Keratinocyte (primary cell): ENCODE measurements at regions not wholly inside any gene's neighbourhood (a gene's known extent, or its start where the extent isn't known, plus 50 kb on each side); places are given as distances from the start of the nearest gene placed in this dataset.
"Not testable (repeated sequence)": the region's sequence is repeated elsewhere in the genome, so short reads cannot be mapped to it uniquely, and the experiment has no call there.

Experiments
- DNase-seq: peaks from one replicate; pipeline ENCODE4 v3.0.0-alpha.2; 2011; ENCODE audit warnings: low read depth, missing footprints, low spot score
- FAIRE-seq: peaks from 2 replicates; lab custom pipeline; 2011; peaks lifted over from hg19 to GRCh38; lab: Jason Lieb, UNC
- H2AFZ ChIP-seq: 2 replicates; pipeline ENCODE4 v1.6.0; 2012; ENCODE audit warnings: low read length, control low read depth, inconsistent platforms; ENCODE audit not compliant: control insufficient read depth
- H3K27ac ChIP-seq: 2 replicates; pipeline ENCODE4 v1.5.1; 2011; ENCODE audit warnings: low read length; ENCODE audit not compliant: control insufficient read depth, insufficient read depth
- H3K27me3 ChIP-seq: 3 replicates; pipeline ENCODE4 v1.6.0; 2011; ENCODE audit warnings: low read length; ENCODE audit not compliant: control insufficient read depth, insufficient read depth; ENCODE audit errors: extremely low read depth
- H3K36me3 ChIP-seq, 2 experiments: 2 replicates in 1 of 2; 3 replicates in 1 of 2; pipeline ENCODE4 v1.5.1; 2011; ENCODE audit warnings: low read length in 2 of 2, mild to moderate bottlenecking in 1 of 2; ENCODE audit not compliant: control insufficient read depth in 2 of 2, insufficient read depth in 2 of 2; ENCODE audit errors: extremely low read depth in 1 of 2
- H3K4me1 ChIP-seq: 3 replicates; pipeline ENCODE4 v1.5.1; 2011; ENCODE audit warnings: low read length; ENCODE audit not compliant: control insufficient read depth, insufficient read depth; ENCODE audit errors: extremely low read depth
- H3K4me2 ChIP-seq: 3 replicates; pipeline ENCODE4 v1.6.0; 2011; ENCODE audit warnings: low read depth, low read length; ENCODE audit not compliant: control insufficient read depth, insufficient read depth; ENCODE audit errors: extremely low read depth
- H3K4me3 ChIP-seq, 3 experiments: fragments of 200-600 bp in 1 of 3; sonication (generic) in 1 of 3; 2 replicates in 2 of 3; 3 replicates in 1 of 3; pipeline ENCODE4 v1.5.1; 2011 to 2016; ENCODE audit warnings: low read length in 3 of 3, mild to moderate bottlenecking in 3 of 3, control low read depth in 2 of 3, inconsistent platforms in 1 of 3, low read depth in 1 of 3, mixed read lengths in 1 of 3, mixed run types in 1 of 3, moderate library complexity in 1 of 3; ENCODE audit not compliant: control insufficient read depth in 2 of 3, insufficient read depth in 2 of 3; ENCODE audit errors: extremely low read depth in 1 of 3
- H3K79me2 ChIP-seq: 2 replicates; pipeline ENCODE4 v1.6.0; 2012; ENCODE audit warnings: low read length; ENCODE audit not compliant: control insufficient read depth, insufficient read depth
- H3K9ac ChIP-seq: 3 replicates; pipeline ENCODE4 v1.6.0; 2011; ENCODE audit warnings: low read length; ENCODE audit not compliant: control insufficient read depth, insufficient read depth; ENCODE audit errors: extremely low read depth
- H3K9me1 ChIP-seq: 3 replicates; pipeline ENCODE4 v1.6.0; 2011; ENCODE audit warnings: low read length; ENCODE audit not compliant: control insufficient read depth, insufficient read depth; ENCODE audit errors: extremely low read depth
- H3K9me3 ChIP-seq: 2 replicates; pipeline ENCODE4 v1.5.1; 2012; ENCODE audit warnings: low read depth, low read length; ENCODE audit not compliant: control insufficient read depth
- H4K20me1 ChIP-seq: 3 replicates; pipeline ENCODE4 v1.6.0; 2011; ENCODE audit warnings: low read length; ENCODE audit not compliant: control insufficient read depth, insufficient read depth; ENCODE audit errors: extremely low read depth
- CTCF ChIP-seq, 3 experiments: IDR thresholded peaks in 1 of 3; conservative IDR thresholded peaks in 1 of 3; optimal IDR thresholded peaks in 1 of 3; 2 replicates in 2 of 3; 3 replicates in 1 of 3; pipeline versions ENCODE3 to v1.5.1; 2011; ENCODE audit warnings: low read length in 3 of 3, mild to moderate bottlenecking in 3 of 3, moderate library complexity in 2 of 3, control low read depth in 1 of 3, inconsistent platforms in 1 of 3; ENCODE audit not compliant: insufficient read depth in 2 of 3; ENCODE audit errors: extremely low read depth in 1 of 3
- EZH2 ChIP-seq: IDR thresholded peaks from one replicate; pipeline ENCODE4 v1.6.1; 2012; ENCODE audit warnings: inconsistent platforms, mild to moderate bottlenecking, low read length, moderate library complexity
- dilution Hi-C: fragments of 300-500 bp; cut with MboI; formaldehyde crosslinking; loops from one replicate; pipeline ENCODE4 v1.7.0; 2020; ENCODE audit warnings: low sequenced_read_pairs; ENCODE audit not compliant: extremely low pct_ligation_motif_present

GRCh38 chr22:22366537-22366936, 122.0 kb downstream of the VPREB1 start:
- no peak for TF ChIP-seq CTCF (optimal IDR thresholded peaks at IDR 0.05 in 1 of 3, IDR thresholded peaks at IDR 0.05 in 1 of 3, conservative IDR thresholded peaks at IDR 0.05 in 1 of 3; ENCODE audit: extremely low read depth in 1 of 3, insufficient read depth in 2 of 3, low read length in 3 of 3)
- TF ChIP-seq EZH2: no peak
- peaks cover 8% of the 10 kb centered on the region for H3K27me3 ChIP-seq
- H3K4me3 ChIP-seq: no peak overlapping the region
- no peaks in the 10 kb centered on the region for H3K4me1 ChIP-seq
- FAIRE-seq (no peak), DNase-seq (no peak)
- H3K9me3 ChIP-seq: no peaks in the 10 kb centered on the region
- H2AFZ ChIP-seq: no peak overlapping the region
- no peaks in the 10 kb centered on the region for H3K79me2 ChIP-seq
- no peaks in the 10 kb centered on the region for H4K20me1 ChIP-seq
- dilution Hi-C loops: no loop called here
- H3K9me1 ChIP-seq: no peaks in the 10 kb centered on the region
- H3K4me2 ChIP-seq: no peak overlapping the region
- H3K27ac ChIP-seq: no peak overlapping the region
- H3K9ac ChIP-seq: no peak overlapping the region
- no peaks in the 10 kb centered on the region for H3K36me3 ChIP-seq

DNA sequence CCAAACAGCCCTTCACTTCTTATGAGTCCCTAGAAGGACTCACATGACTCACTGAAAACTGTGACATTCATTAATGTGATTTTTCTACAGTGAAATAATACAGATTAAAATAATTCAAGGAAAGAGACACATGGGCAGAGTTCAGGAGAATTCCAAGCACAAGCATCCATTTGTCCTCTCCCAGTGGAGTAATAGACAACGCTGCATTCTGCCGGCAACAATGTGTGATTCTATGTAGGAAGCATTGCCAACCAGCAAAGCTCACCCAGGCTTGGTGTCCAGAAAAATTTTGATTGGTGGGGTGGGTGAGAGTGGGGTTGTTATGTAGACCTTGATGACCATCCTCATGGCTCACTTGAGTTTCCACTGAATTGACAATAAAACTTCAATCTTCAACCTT, 123.9 kb downstream of the VPREB1 start:
- H3K27ac ChIP-seq: no peak overlapping the region
- no peaks in the 10 kb centered on the region for H3K4me1 ChIP-seq
- H3K36me3 ChIP-seq: no peaks in the 10 kb centered on the region
- TF ChIP-seq EZH2 (no peak), CTCF (optimal IDR thresholded peaks at IDR 0.05 in 1 of 3, IDR thresholded peaks at IDR 0.05 in 1 of 3, conservative IDR thresholded peaks at IDR 0.05 in 1 of 3; ENCODE audit: extremely low read depth in 1 of 3, insufficient read depth in 2 of 3, low read length in 3 of 3) (no peak)
- H3K9me3 ChIP-seq: no peaks in the 10 kb centered on the region
- H3K4me2 ChIP-seq: no peak overlapping the region
- no peak overlapping the region for H3K4me3 ChIP-seq
- H2AFZ ChIP-seq: no peak overlapping the region
- no peak overlapping the region for H3K9ac ChIP-seq
- no peaks in the 10 kb centered on the region for H4K20me1 ChIP-seq
- no peaks in the 10 kb centered on the region for H3K79me2 ChIP-seq
- dilution Hi-C loops: no loop called here
- DNase-seq (no peak), FAIRE-seq (no peak)
- no peaks in the 10 kb centered on the region for H3K9me1 ChIP-seq
- H3K27me3 ChIP-seq: peaks cover 6% of the 10 kb centered on the region

GRCh38 chr22:22369219-22369963, 124.8 kb downstream of the VPREB1 start:
- H3K9me1 ChIP-seq, H3K27me3 ChIP-seq, H2AFZ ChIP-seq, H4K20me1 ChIP-seq, H3K27ac ChIP-seq, FAIRE-seq, H3K9ac ChIP-seq, H3K36me3 ChIP-seq, H3K79me2 ChIP-seq, H3K4me2 ChIP-seq, H3K9me3 ChIP-seq, dilution Hi-C loops, DNase-seq, H3K4me1 ChIP-seq, H3K4me3 ChIP-seq: not testable (repeated sequence)
